Ovary (tissue), 3 donors: ENCODE measurements at regions not wholly inside any gene's neighbourhood (a gene's known extent, or its start where the extent isn't known, plus 50 kb on each side); places are given as distances from the start of the nearest gene placed in this dataset.

Experiments
- EP300 ChIP-seq: sonication (generic); formaldehyde crosslinking; IDR thresholded peaks from one replicate; pipeline ENCODE4 v1.6.1; 2017; ENCODE audit warnings: antibody characterized with exemption
- POLR2A ChIP-seq: fragments of 450-650 bp; IDR thresholded peaks from one replicate; pipeline ENCODE4 v1.6.1; 2017; ENCODE audit warnings: antibody characterized with exemption, mild to moderate bottlenecking, moderate library complexity
- TF ChIP-seq, protein P1 (sequence below), 3 donors: fragments of 450-650 bp in 2 of 3; fragments of 200-600 bp in 1 of 3; IDR thresholded peaks; one replicate each; pipeline versions ENCODE4 v1.5.1 to v1.8.0; 2016 to 2022; ENCODE audit warnings: antibody characterized with exemption in 3 of 3, mild to moderate bottlenecking in 1 of 3
- donor health status: DM: no; HTN: no; CAD: no.

DNA sequence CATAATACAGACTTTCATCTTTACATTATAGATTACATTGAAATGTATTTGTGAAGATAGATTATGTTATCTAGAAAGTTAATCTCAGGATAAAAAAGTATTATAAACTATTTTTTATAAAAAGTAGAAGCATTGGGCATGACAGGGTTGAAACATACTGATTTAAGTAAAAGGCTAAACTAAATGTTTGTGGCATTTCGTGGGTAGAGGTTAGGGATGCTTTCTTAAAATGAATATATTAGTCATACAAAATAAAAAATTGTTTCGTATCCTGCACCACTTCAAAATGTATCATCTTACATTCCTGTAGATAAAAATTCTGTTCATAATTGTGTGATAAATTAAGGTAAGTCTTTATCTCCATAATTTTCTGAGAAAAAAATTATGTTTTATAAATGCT is 603.6 kb downstream of the SPRY1 start:
- TF ChIP-seq, protein P1, sequence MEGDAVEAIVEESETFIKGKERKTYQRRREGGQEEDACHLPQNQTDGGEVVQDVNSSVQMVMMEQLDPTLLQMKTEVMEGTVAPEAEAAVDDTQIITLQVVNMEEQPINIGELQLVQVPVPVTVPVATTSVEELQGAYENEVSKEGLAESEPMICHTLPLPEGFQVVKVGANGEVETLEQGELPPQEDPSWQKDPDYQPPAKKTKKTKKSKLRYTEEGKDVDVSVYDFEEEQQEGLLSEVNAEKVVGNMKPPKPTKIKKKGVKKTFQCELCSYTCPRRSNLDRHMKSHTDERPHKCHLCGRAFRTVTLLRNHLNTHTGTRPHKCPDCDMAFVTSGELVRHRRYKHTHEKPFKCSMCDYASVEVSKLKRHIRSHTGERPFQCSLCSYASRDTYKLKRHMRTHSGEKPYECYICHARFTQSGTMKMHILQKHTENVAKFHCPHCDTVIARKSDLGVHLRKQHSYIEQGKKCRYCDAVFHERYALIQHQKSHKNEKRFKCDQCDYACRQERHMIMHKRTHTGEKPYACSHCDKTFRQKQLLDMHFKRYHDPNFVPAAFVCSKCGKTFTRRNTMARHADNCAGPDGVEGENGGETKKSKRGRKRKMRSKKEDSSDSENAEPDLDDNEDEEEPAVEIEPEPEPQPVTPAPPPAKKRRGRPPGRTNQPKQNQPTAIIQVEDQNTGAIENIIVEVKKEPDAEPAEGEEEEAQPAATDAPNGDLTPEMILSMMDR (IDR thresholded peaks at IDR 0.05), result no peak
- no peak for TF ChIP-seq POLR2A
- no peak for TF ChIP-seq EP300
